HG03139 (cell line): ENCODE measurements at regions not wholly inside any gene's neighbourhood (a gene's known extent, or its start where the extent isn't known, plus 50 kb on each side); places are given as distances from the start of the nearest gene placed in this dataset.
"Not testable (repeated sequence)": the region's sequence is repeated elsewhere in the genome, so short reads cannot be mapped to it uniquely, and the experiment has no call there.

Source experiments
- ATAC-seq: cut with Tn5 transposase; IDR thresholded peaks from one replicate; pipeline ENCODE4 v1.9.1; 2021; ENCODE audit not compliant: unreplicated experiment

DNA sequence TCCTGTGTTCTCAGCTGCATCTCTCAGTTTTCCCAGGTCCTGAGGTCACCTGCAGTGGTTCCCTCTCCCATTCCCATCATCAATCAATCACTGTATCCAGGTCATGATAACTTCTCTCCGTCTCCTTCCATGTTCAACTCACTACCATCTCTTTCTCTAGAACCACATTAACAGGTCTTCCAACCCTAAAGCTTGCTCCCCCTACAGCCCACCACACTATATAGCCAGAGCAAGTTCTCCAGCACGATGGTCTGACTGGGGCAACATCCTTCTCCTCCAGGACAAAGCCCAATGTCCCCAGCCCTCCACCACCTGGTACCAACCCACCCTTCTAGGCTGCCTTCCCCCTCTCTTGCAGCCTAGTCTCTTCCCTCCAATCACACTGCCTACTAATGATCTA, 241.6 kb downstream of the CDK5RAP2 start:
- ATAC-seq, result no peak

DNA sequence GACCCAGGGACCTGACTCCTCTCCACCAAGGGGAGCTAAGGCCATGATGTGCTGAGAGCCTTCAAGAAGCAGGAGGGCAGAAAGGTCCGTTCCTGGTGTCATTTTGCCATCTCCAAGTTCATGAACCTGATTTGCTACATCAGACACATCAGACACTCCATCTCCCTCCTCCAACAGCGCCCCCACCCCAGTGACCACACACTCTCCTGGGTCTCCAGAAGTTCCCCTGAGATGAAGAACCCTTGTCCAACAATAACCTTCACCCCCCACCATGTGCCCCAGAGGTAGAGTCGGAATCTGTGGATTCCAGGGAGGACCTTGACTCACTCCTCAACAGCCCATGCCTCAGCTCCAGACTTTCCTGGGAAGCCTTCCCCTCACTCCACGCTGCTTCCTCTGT, 242.8 kb downstream of the CDK5RAP2 start:
- ATAC-seq, result no peak

DNA sequence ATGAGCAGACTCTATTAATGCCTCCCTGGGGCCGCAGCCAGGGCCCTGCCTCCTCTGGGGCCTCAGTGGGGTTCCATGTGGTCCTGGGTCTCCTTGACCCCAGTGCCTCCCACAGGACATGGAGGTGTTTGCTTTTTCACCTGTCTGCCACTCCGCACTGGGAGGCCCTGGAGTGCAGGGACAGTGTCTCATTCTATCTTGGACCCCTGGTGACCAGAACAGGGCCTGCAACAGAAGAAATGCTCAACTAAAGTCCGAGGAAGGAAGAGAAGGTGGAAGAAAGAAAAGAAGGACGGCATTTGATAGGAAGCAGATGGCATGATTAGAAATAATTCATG, 243.2 kb downstream of the CDK5RAP2 start:
- ATAC-seq, result no peak

DNA sequence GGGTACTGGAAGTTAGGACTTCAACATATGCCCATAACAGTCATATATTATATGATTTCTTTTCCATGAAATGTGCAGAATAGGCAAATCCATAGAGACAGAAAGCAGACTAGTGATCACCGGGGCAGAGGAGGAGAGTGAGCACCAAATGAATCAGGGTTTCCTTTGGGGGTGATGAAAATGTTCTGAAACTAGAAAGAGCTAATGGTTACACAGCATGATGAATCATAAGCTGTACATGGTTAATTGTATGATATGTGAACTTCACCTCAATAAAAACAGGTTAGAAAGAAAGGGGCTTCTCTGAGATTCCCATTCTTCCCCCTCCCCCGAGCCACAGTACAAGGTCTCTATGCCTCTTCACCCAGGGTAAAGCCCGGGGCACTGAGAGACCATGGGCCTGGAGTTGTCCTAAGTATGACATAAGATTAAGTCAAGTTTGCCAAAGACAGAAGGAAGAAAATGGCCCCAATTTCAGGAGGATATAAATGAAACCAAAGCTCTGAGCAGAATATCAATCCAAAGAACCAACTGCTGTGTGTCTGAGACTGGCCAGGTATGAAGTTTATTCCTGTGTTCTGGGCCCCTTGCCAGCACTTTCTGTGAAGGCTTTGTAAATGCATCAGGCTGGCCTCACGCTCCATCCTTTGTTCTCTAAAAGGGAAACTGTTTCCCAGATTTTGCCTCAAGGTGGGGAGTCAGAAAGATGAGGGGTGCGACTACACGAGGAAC, 243.8 kb downstream of the CDK5RAP2 start:
- no peak for ATAC-seq

DNA sequence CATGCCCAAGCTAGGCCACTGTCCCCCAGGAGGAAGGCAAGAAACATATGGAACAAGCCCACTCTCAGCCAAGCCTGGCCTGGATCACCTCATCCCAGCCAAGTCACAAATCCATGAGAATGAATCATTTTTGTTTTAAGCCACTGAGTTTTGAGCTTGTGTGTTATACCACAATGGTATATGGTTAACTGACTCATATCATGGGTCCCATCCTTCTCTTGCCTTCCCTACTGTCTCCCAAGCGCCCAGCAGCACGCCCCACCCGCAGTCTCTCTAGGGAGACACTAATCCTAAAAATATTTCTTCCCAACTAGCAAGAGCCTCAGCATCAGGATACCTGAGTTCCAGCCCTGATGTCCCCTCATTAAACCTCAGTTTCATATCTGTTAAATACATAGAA, 248.1 kb downstream of the CDK5RAP2 start:
- ATAC-seq, result no peak

DNA sequence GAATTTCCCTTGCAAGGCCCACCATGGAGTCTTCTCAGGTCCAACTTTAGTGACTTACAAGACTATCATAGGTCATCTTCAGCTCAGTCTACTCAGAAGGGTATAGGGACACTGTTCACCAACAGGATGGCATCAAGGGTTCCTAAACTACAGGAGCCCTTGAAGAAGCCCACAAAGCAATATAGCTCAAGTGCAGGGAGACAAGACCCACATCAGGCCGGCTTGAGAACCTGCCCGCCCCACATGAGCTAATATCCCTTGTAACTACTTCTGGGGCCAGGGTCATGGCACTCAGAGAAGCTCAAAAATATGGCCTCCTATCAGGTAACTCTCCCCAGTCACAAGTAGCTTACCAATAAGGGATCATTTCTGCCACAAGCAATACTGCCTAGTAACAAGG, 249.9 kb downstream of the CDK5RAP2 start:
- ATAC-seq, result no peak

DNA sequence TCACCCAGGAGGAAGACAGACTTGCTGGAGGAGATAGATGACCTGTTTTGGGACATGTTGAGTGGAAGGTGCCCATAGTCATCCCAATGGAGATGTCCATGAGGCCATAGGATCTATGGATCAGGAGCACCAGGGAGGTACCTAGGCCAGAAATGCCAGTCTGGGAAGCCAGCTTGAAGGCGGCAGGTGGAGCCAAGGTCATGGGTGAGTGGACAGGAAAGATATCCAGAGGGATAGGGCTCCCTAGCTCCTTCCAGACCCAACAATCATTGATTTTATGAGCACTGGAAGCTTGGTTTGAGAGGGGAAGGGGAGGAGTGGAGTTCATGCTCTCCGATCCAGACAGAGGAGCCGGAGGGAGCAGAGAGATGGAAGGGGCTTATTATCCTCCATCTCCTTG, 252.6 kb downstream of the CDK5RAP2 start:
- no peak for ATAC-seq

DNA sequence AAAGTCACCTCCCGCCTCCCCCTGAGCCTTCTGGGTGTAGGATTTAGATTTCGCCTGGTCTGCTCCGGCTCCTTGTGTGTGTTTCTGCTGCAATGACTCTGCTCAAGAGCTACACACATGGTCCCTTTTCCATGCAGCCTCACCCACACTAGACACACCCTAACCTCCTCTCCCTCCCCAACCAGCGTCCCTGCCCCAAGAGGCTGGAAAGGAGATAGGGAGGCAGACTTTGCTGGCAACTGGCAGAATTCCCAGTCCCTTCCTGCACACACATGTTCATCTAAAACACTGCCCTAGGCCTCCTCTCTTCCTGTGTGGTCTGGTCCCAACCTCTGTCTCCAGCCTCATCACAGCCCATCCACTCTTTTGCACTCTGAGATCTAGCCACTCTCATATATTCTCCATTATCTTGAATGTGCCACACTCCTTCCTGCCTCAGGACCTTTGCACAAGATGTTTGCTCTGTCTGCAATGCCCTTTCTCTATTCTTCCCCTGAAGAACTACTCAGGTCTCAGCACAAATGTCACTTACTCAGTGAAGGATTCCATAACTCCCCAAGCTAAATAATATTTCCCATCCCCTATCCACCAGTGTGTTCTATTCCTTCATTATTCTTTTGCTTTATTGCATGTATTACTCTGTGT, 253.8 kb downstream of the CDK5RAP2 start:
- ATAC-seq, result no peak

DNA sequence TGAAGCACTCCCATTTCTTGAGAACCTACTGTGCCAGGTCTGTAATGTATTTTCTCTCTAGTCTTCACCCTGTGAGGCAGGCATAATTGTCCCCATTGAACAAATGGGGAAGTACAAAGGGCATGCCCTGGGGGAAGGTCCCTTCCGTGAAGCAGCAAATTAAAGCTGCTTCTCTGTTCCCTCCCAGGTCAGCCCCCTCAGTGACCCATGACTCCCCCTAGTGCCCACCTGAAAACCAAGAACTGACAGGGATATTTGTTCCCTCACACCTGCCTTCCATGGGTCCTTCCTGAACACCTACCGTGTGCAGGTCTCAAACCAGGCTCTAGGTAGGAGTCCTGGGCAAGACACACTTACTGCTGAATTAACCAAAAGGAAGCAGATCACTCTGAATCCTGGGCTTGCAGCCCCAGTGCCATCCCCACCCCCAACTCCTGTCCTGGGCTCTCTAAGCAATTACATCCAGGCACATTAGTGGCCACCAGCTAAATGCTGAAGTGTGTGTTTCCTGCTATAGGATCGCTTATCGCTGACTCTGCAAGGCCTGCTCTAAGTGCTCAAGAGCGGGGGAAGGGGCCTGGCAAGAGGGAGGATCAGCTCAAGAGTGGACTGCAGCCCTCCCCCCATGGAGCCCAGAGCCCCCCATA, 254.8 kb downstream of the CDK5RAP2 start:
- no peak for ATAC-seq

DNA sequence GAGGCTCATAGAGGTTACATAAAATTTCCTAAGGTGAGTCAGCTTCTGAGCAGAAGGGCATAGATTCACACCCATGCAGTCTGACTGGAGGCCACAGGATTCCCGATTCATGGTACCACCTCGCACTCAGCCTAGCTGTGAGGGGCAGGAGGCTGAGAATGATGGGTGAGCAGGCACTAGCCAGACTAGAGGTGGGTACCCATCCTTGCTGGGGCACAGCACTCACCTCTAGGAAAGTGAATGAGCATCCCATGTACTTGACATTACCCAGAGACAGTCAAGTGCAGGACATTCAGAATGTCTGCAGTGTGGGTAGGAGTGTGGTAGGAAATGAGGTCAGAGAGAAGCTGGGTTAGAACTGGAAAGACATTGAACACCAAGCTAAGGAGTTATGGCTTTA, 255.5 kb downstream of the CDK5RAP2 start:
- no peak for ATAC-seq

DNA sequence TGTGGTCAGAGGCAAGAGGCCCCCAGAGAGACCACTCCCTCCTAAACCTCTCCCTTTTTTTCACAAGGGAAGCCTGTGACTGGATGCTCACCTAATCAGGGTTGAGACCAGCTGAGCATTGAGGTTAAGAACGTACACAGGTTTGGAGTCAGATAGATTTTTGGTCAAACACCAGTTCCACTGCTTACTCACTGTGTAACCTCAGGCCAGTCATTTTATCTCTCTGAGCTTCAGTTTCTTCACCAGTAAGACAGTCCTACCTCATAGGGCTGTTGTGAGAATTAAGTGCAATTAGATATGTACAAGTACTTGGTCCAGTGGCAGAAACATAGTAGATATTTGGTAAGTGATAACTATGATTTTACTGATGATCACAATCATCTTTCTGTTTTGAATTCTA, 256.8 kb downstream of the CDK5RAP2 start:
- ATAC-seq, result no peak

DNA sequence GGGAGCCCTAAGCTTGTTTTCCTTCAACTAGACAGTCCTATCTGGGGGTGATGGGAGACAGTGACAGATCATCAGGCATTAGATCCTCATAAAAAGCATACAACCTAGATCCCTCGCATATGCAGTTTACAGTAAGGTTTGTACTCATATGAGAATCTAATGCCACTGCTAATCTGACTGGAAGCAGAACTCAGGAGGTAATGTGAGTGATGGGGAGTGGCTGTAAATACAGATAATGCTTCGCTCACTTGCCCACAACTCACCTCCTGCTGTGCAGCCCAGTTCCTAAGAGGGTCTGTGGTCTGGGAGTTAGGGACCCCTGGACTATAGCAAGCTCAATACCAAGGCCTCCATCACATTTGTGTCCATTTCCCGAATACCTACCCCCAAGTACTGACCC, 260.5 kb downstream of the CDK5RAP2 start:
- ATAC-seq, result no peak

DNA sequence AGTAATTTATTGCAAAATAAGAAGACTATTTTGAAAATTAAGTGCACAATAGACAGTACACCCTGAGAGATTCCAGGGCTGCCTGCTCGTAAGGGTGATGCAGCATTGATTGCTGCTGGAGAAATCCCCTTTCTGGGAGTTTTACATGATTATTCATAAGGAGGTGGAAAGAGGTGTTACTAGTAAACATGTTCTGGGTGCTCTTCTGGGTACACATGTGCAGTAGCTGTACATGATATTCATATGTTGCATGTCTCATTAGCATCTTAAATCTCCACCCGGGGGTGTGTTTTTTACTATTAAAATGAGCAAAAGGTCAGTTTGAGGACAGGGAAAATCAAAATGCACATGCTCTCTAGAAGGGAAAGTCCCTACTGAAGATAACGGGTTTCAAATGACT, 264.8 kb downstream of the CDK5RAP2 start:
- ATAC-seq, result no peak

DNA sequence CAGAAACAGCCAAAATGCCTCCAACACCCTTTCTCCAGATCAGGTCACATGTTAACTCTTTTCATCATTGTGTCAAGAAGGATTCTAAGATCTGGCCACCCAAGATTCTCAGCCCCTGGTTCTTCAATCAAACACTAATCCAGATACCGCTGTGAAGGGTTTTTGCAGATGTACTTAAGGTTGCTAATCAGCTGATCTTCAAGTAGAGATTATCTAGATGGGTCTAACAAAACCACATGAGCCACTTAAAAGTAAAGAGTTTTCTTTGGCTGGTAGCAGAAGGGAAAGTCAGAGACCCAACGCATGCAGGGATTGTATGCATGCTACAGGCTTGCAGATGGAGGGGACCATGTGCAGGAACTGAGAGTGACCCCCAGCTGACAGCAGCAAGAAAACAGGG, 267.9 kb downstream of the CDK5RAP2 start:
- ATAC-seq, result no peak

DNA sequence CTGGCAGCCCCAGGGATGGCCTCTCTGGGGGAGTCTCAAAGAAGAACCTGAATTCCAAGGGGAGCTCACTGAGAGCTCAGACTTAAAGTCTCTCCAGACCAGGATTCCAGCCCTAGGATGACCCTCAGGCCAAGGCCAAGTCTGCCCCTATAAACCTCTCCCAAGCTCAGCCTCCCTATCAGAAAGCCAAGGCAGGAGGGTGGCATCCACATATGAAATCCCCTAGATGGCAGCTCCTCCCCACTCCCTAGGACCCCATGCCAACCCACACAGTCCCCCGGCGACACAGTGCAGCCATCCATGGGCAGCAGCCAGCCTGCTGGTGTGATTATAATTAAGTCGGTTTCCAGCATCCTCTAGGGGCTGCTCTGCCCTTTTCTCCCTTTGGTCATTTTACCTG, 269.9 kb downstream of the CDK5RAP2 start:
- ATAC-seq, result no peak

DNA sequence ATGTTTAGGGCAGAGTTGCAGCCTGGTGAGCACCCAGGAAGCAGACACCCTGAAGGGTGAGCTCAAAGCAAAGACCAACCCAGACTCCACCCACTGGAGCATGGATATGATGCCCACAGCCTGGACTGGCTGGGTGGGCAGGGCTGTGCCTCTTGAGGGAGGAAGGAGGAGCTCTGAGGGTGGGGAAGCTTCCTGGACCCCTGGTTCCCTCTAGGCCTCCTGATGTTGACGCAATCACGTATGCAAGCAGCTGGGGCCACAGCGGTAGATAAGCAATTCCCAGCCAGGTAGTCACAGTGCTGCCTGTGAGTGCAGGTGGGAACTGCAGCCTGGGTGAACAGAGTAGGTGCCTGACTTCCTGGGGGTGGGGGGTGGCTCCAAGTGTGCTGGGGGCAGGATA, 271.5 kb downstream of the CDK5RAP2 start:
- ATAC-seq, result no peak

DNA sequence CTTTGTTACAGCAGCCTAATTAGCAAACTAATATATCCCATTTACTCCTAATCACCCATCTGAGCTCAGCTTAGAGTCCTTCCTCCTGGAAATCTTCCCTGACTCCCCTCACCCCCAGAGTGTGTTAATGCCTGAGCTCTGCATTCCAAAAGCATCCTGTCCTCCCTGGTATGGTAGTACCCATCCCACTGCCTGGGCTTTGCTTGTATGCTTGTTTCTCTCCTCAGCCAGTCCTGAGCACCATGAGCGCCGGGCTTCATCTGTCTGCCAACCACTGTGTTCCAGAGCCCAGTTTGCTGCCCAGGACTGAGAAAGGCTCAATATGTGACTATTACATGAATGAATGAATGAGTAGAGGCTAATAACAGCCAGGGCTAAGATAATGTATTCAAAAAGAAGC, 272.4 kb downstream of the CDK5RAP2 start:
- no peak for ATAC-seq

DNA sequence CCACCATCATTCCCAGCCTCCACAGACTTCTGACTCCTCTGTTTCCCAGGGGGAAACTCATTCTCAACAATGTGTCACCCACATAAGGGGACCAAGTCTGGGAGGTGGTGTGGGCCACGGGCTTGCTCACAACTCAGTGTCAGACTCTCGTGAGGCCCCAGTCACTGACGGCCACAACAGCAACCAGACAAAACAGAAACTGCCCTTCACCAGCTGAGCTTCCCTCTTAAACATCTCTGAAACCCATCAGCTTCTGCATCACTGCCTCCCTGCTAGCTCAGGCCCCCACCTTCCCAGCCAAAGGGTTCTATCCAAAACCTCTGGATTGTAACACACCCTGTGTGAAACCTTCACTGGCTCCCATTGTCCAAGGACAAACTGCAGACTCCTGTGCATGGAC, 273.4 kb downstream of the CDK5RAP2 start:
- no peak for ATAC-seq

DNA sequence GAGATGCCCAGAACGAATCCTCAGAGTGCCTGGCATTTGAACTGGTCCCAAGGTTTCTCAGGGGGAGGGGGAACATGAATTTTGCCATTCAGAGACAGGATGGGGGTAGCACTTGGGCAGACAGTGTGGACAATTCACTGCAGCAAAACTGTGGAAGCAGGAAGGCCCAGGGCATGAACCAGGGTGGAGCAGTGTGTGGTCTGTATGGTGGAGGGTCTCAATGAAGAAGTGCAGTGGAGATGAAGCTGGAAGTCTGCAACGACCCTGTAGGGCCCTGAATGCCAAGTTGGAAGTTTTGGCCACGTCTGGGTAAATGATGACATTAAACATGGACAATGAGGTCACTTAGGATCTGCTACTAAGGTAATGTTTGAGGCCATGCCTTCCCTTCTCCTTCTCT, 273.9 kb downstream of the CDK5RAP2 start:
- no peak for ATAC-seq

DNA sequence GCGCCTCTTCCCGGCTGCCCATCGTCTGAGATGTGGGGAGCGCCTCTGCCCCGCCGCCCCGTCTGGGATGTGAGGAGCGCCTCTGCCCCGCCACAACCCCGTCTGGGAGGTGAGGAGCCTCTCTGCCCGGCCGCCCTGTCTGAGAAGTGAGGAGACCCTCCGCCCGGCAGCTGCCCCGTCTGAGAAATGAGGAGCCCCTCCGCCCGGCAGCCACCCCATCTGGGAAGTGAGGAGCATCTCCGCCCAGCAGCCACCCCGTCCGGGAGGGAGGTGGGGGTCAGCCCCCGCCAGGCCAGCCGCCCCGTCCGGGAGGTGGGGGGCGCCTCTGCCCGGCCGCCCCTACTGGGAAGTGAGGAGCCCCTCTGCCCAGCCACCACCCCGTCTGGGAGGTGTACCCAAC, 275.1 kb downstream of the CDK5RAP2 start:
- not testable (repeated sequence) for ATAC-seq

DNA sequence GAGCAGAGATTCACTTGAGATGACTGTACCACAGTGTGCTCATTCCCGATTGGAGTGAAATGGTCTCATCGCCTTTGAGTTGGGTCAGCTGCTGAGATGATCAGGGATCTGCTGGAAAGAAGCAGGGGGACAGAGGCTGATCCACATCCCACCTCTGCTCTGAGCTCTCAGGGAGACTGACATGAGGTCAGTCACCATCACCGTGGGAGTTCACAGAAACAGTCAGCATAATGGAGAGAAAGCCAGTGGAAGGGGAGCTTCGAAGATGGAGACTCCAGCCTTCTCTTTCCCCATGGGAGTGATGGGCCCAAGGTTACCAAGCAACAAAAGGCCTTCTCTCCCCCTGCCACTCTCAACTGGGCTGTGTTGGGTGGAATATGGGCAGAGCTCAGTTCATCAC, 276.4 kb downstream of the CDK5RAP2 start:
- no peak for ATAC-seq

DNA sequence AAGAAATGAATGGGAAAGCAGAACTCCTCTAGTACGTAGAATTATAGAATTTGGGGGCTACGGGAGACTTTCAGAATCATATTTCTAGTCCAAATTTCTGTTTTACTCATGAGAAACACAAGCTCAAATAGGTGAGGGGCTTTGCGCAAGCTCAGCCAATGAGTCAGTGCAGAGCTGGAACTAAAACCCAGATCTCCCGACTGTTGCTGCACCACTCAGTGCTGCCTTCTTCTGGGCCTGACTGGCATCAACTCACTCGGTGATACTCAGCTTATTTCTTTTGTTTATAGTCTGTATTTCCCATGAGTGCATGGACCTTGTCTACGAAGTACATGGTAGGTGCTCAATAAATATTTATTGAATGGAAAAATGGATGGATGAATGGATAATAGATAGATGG, 280.2 kb downstream of the CDK5RAP2 start:
- no peak for ATAC-seq

DNA sequence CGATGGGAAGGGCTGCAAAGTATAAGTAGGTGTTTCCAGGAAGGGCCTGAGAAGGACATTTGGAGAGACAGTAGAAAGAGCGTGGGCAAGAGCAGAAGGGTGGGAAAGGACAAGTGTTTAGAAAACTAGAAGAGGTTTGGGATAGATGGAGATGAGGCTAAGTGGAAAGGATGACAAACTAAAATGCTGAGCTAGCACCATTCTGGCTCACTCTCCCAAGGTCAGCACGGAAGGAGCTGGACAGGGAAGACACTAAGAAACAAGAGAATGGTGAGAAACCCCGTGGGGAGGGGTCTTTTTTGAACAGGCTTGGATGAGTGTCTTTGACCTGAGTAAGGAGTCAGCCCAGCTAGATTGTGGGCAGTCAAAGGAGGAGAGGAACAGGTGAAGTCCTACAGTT, 286.0 kb downstream of the CDK5RAP2 start:
- no peak for ATAC-seq
